ENCODE measurements at regions not wholly inside any gene's neighbourhood (a gene's known extent, or its start where the extent isn't known, plus 50 kb on each side); places are given as distances from the start of the nearest gene placed in this dataset.

DNA sequence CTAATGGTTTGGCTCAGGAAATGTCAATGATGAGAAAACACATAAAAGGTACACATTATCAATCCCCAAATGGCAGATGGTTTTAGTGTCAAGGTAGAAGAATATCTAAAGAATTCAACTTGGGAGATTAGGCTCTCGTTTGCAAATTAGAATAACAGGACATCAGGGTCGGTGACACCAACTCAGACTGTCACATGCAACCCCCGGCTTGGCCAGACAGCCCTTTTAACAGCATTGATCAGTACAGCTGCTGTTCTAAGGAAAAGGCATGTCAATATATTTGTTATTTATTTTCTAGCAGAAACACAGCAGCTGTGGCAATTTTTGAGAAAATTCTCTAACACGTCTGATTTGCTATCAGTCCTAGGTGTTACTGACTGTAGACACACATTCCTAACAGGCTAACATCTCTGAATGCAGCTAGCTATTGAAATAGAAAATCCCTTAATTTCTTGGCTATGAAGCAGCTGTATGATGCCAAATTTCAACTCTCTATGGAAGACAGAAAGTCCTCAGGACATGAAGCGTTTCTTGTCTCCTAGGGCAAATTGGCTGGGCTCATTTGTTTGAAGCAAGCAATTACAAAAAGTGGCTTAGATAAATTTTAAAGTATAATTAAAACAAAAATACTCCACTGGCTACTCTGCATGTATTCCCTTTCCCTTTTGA is 269.0 kb upstream of the CXXC4 start:
- Mint-ChIP-seq H3K27ac (no peak overlapping the region), H3K4me3 (no peak overlapping the region), H3K36me3 (ENCODE audit: low read depth) (no peaks in the 10 kb centered on the region), H3K4me1 (peaks cover 10% of the 10 kb centered on the region; the same call in 2 of the 3 replicates), H3K9me3 (no peaks in the 10 kb centered on the region), H3K27me3 (ENCODE audit: insufficient read depth, low read depth, poor library complexity) (no peaks in the 10 kb centered on the region)
- TF ChIP-seq POLR2AphosphoS5 (IDR thresholded peaks at IDR 0.05; ENCODE audit: low read depth): no peak
- no peak for TF ChIP-seq EZH2 (IDR thresholded peaks at IDR 0.05; ENCODE audit: low read depth, unreplicated experiment)
- TF ChIP-seq ZNF331 (CRISPR knock-in tag; IDR thresholded peaks at IDR 0.05; ENCODE audit: low read depth): no peak
- no peak for TF ChIP-seq REST (IDR thresholded peaks at IDR 0.05; ENCODE audit: unreplicated experiment)
- TF ChIP-seq, protein P1, sequence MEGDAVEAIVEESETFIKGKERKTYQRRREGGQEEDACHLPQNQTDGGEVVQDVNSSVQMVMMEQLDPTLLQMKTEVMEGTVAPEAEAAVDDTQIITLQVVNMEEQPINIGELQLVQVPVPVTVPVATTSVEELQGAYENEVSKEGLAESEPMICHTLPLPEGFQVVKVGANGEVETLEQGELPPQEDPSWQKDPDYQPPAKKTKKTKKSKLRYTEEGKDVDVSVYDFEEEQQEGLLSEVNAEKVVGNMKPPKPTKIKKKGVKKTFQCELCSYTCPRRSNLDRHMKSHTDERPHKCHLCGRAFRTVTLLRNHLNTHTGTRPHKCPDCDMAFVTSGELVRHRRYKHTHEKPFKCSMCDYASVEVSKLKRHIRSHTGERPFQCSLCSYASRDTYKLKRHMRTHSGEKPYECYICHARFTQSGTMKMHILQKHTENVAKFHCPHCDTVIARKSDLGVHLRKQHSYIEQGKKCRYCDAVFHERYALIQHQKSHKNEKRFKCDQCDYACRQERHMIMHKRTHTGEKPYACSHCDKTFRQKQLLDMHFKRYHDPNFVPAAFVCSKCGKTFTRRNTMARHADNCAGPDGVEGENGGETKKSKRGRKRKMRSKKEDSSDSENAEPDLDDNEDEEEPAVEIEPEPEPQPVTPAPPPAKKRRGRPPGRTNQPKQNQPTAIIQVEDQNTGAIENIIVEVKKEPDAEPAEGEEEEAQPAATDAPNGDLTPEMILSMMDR (conservative IDR thresholded peaks at IDR 0.05; ENCODE audit: low read depth in 2 of 2): no peak
- TF ChIP-seq NANOG (IDR thresholded peaks at IDR 0.05; ENCODE audit: borderline replicate concordance): no peak
- TF ChIP-seq STAT1 (IDR thresholded peaks at IDR 0.05; ENCODE audit: unreplicated experiment): no peak
- TF ChIP-seq, protein P2, sequence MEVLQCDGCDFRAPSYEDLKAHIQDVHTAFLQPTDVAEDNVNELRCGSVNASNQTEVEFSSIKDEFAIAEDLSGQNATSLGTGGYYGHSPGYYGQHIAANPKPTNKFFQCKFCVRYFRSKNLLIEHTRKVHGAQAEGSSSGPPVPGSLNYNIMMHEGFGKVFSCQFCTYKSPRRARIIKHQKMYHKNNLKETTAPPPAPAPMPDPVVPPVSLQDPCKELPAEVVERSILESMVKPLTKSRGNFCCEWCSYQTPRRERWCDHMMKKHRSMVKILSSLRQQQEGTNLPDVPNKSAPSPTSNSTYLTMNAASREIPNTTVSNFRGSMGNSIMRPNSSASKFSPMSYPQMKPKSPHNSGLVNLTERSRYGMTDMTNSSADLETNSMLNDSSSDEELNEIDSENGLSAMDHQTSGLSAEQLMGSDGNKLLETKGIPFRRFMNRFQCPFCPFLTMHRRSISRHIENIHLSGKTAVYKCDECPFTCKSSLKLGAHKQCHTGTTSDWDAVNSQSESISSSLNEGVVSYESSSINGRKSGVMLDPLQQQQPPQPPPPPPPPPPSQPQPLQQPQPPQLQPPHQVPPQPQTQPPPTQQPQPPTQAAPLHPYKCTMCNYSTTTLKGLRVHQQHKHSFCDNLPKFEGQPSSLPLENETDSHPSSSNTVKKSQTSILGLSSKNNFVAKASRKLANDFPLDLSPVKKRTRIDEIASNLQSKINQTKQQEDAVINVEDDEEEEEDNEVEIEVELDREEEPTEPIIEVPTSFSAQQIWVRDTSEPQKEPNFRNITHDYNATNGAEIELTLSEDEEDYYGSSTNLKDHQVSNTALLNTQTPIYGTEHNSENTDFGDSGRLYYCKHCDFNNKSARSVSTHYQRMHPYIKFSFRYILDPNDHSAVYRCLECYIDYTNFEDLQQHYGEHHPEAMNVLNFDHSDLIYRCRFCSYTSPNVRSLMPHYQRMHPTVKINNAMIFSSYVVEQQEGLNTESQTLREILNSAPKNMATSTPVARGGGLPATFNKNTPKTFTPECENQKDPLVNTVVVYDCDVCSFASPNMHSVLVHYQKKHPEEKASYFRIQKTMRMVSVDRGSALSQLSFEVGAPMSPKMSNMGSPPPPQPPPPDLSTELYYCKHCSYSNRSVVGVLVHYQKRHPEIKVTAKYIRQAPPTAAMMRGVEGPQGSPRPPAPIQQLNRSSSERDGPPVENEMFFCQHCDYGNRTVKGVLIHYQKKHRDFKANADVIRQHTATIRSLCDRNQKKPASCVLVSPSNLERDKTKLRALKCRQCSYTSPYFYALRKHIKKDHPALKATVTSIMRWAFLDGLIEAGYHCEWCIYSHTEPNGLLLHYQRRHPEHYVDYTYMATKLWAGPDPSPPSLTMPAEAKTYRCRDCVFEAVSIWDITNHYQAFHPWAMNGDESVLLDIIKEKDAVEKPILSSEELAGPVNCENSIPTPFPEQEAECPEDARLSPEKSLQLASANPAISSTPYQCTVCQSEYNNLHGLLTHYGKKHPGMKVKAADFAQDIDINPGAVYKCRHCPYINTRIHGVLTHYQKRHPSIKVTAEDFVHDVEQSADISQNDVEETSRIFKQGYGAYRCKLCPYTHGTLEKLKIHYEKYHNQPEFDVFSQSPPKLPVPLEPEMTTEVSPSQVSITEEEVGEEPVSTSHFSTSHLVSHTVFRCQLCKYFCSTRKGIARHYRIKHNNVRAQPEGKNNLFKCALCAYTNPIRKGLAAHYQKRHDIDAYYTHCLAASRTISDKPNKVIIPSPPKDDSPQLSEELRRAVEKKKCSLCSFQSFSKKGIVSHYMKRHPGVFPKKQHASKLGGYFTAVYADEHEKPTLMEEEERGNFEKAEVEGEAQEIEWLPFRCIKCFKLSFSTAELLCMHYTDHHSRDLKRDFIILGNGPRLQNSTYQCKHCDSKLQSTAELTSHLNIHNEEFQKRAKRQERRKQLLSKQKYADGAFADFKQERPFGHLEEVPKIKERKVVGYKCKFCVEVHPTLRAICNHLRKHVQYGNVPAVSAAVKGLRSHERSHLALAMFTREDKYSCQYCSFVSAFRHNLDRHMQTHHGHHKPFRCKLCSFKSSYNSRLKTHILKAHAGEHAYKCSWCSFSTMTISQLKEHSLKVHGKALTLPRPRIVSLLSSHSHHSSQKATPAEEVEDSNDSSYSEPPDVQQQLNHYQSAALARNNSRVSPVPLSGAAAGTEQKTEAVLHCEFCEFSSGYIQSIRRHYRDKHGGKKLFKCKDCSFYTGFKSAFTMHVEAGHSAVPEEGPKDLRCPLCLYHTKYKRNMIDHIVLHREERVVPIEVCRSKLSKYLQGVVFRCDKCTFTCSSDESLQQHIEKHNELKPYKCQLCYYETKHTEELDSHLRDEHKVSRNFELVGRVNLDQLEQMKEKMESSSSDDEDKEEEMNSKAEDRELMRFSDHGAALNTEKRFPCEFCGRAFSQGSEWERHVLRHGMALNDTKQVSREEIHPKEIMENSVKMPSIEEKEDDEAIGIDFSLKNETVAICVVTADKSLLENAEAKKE (CRISPR knock-in tag; IDR thresholded peaks at IDR 0.05): no peak
- no peak for TF ChIP-seq EZH2phosphoT487 (IDR thresholded peaks at IDR 0.05; ENCODE audit: unreplicated experiment)
- TF ChIP-seq ETS1 (IDR thresholded peaks at IDR 0.05): no peak
- no peak for TF ChIP-seq CREB1 (CRISPR knock-in tag; IDR thresholded peaks at IDR 0.05; ENCODE audit: low read depth)
- no peak for TF ChIP-seq JUNB (IDR thresholded peaks at IDR 0.05; ENCODE audit: unreplicated experiment)
- TF ChIP-seq ZNF114 (CRISPR knock-in tag; IDR thresholded peaks at IDR 0.05): no peak
- no peaks in the 10 kb centered on the region for H4K20me1 ChIP-seq (replicated peaks; ENCODE audit: insufficient read depth)
- H3K27ac ChIP-seq (ENCODE audit: low read depth): no peak overlapping the region
- no peaks in the 10 kb centered on the region for H3F3A ChIP-seq (replicated peaks; ENCODE audit: low read depth)
- no peak overlapping the region for H2AFZ ChIP-seq
- peaks cover 4% of the 10 kb centered on the region; the same call in 1 of the 2 replicates for H3K4me1 ChIP-seq (ENCODE audit: insufficient read depth)
- H3K4me2 ChIP-seq: no peak overlapping the region
- no peaks in the 10 kb centered on the region for H3K36me3 ChIP-seq (ENCODE audit: insufficient read depth)
- no peak overlapping the region for H3K4me3 ChIP-seq
- H3K27me3 ChIP-seq (ENCODE audit: insufficient read depth): no peaks in the 10 kb centered on the region
- 0 out of 2 replicates have a peak, but pooled peaks cover 3% of the 10 kb centered on the region for H3K9me2 ChIP-seq (ENCODE audit: insufficient read depth)
- H3K79me2 ChIP-seq (replicated peaks; ENCODE audit: insufficient read depth): no peaks in the 10 kb centered on the region
- ATAC-seq (no peak), DNase-seq (ENCODE audit: low spot score) (no peak)
